Fibroblast of peridontal ligament (primary cell): ENCODE measurements at regions not wholly inside any gene's neighbourhood (a gene's known extent, or its start where the extent isn't known, plus 50 kb on each side); places are given as distances from the start of the nearest gene placed in this dataset.

ENCODE experiments used
- DNase-seq: peaks from one replicate; pipeline ENCODE4 v3.0.0-alpha.2; 2010; ENCODE audit errors: extremely low read depth

DNA sequence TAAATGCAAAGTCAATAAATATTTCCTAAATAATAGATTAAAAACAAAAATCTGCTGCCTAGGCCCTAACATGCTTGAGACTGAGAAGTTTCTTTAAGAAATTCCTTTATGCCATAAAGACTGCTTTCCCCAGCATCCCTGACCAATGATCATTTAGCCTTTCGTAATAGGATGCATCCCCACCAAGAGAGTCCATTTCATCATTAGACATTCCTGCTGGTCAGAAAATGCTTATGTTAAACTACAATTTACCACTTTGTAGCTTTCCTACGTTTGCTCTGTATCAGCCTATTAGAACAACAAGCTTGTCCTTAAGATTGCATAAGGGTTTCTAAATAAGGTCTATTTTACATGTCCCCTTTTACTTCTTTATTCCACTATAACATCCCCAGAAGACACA is 59.8 kb upstream of the HSF2 start:
- peak; percentile 54 for DNase-seq

DNA sequence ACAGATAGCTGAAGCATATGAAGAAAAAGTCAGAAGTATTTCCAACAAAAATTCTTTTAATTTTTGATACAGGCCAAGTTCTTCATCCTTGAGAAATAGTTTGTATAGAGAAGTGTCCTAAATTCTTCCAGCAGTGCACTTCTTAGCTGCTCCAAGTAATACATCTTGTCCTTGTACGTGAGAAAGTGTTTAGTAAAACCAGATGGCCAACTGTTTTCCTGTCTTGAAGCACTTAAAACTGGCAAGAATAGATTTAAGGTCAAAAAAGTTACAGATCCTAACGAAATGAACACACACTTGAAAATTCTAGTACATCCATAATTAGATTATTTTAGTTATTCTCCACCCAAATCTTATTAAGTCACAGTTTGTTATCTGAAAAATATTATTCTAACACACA is 52.2 kb upstream of the HSF2 start:
- DNase-seq = peak; percentile 50

DNA sequence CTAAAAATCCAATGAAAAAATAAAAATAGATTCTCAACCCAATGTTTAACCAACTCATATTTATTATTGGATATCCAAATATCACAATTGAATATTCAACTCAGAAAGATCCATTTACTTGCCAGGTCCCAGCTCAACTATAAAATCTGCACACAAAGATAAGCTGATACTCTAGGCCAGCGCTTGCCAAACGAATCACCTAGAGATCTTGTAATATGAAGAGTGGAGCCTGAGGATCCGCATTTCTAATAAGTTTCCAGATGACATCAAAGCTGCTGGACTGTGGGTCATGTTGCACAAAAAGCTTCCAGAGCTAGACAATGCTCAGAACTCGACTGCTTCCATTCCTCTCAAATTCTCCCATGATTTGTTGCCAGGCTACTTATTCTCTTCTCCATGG is 51.7 kb upstream of the HSF2 start:
- no peak for DNase-seq
